Liver (tissue), 8 donors: ENCODE measurements at regions not wholly inside any gene's neighbourhood (a gene's known extent, or its start where the extent isn't known, plus 50 kb on each side); places are given as distances from the start of the nearest gene placed in this dataset.

ENCODE experiments used
- DNase-seq: peaks from one replicate; pipeline ENCODE4 v3.0.0-alpha.2; 2017; ENCODE audit warnings: low spot score
- H3K27ac ChIP-seq, 2 donors: one replicate each; pipeline ENCODE4 v1.7.0; 2013; ENCODE audit warnings: inconsistent platforms in 2 of 2, low read length in 2 of 2, control low read depth in 1 of 2, low read depth in 1 of 2, mild to moderate bottlenecking in 1 of 2
- H3K27me3 ChIP-seq, 4 donors: one replicate each; pipeline versions ENCODE4 v1.6.1 to v1.7.0; 2013; ENCODE audit warnings: low read length in 3 of 4, inconsistent platforms in 1 of 4, mild to moderate bottlenecking in 1 of 4, moderate library complexity in 1 of 4; ENCODE audit not compliant: control insufficient read depth in 4 of 4, insufficient read depth in 4 of 4
- H3K36me3 ChIP-seq, 4 donors: one replicate each; pipeline versions ENCODE4 v1.6.1 to v1.7.0; 2013; ENCODE audit warnings: low read length in 3 of 4, mild to moderate bottlenecking in 3 of 4, low read depth in 1 of 4, moderate library complexity in 1 of 4; ENCODE audit not compliant: control insufficient read depth in 4 of 4, insufficient read depth in 3 of 4
- H3K4me1 ChIP-seq, 4 donors: one replicate each; pipeline versions ENCODE4 v1.6.1 to v1.7.0; 2013; ENCODE audit warnings: low read length in 3 of 4, mild to moderate bottlenecking in 3 of 4, moderate library complexity in 1 of 4; ENCODE audit not compliant: control insufficient read depth in 4 of 4, insufficient read depth in 4 of 4
- H3K4me3 ChIP-seq, 3 donors: one replicate each; pipeline versions ENCODE4 v1.6.1 to v1.7.0; 2013; ENCODE audit warnings: low read length in 3 of 3, control low read depth in 1 of 3, low read depth in 1 of 3, mild to moderate bottlenecking in 1 of 3
- H3K9ac ChIP-seq, 2 donors: one replicate each; pipeline ENCODE4 v1.7.0; 2013; ENCODE audit warnings: low read length in 2 of 2, mild to moderate bottlenecking in 2 of 2, moderate library complexity in 2 of 2, control low read depth in 1 of 2, low read depth in 1 of 2
- H3K9me3 ChIP-seq, 4 donors: one replicate each; pipeline versions ENCODE4 v1.6.1 to v1.7.0; 2013; ENCODE audit warnings: low read length in 3 of 4; ENCODE audit not compliant: control insufficient read depth in 4 of 4
- EGR1 ChIP-seq, 2 donors: IDR thresholded peaks; 2 replicates each; pipeline ENCODE4 v1.6.1; 2016 to 2018; ENCODE audit warnings: antibody characterized with exemption in 2 of 2, low read depth in 2 of 2
- FOXA1 ChIP-seq: IDR thresholded peaks from 2 replicates; pipeline ENCODE4 v1.6.1; 2016; ENCODE audit warnings: antibody characterized with exemption
- GABPA ChIP-seq, 2 donors: IDR thresholded peaks in 1 of 2; conservative IDR thresholded peaks in 1 of 2; 2 replicates each; pipeline ENCODE4 v1.6.1; 2016; ENCODE audit warnings: antibody characterized with exemption in 2 of 2, mild to moderate bottlenecking in 1 of 2, moderate library complexity in 1 of 2
- HNF4A ChIP-seq, 2 donors: conservative IDR thresholded peaks; 2 replicates each; pipeline ENCODE4 v1.6.1; 2016; ENCODE audit warnings: antibody characterized with exemption in 2 of 2, mild to moderate bottlenecking in 2 of 2
- HNF4G ChIP-seq: IDR thresholded peaks from 2 replicates; pipeline ENCODE4 v1.6.1; 2016; ENCODE audit warnings: antibody characterized with exemption
- JUND ChIP-seq, 2 donors: IDR thresholded peaks; 2 replicates each; pipeline ENCODE4 v1.6.1; 2016; ENCODE audit warnings: antibody characterized with exemption in 2 of 2
- NR2F2 ChIP-seq: IDR thresholded peaks from 2 replicates; pipeline ENCODE4 v1.6.1; 2016; ENCODE audit warnings: antibody characterized with exemption
- RAD21 ChIP-seq, 2 donors: IDR thresholded peaks; 2 replicates each; pipeline ENCODE4 v1.6.1; 2016; ENCODE audit warnings: antibody characterized with exemption in 2 of 2, mild to moderate bottlenecking in 2 of 2
- RXRA ChIP-seq, 2 donors: IDR thresholded peaks; 2 replicates each; pipeline ENCODE4 v1.6.1; 2017 to 2018; ENCODE audit warnings: antibody characterized with exemption in 2 of 2, mild to moderate bottlenecking in 1 of 2
- SP1 ChIP-seq: IDR thresholded peaks from 2 replicates; pipeline ENCODE4 v1.6.1; 2018; ENCODE audit warnings: antibody characterized with exemption, mild to moderate bottlenecking
- TAF1 ChIP-seq: conservative IDR thresholded peaks from 2 replicates; pipeline ENCODE4 v1.6.1; 2016; ENCODE audit warnings: antibody characterized with exemption, mild to moderate bottlenecking
- YY1 ChIP-seq: IDR thresholded peaks from 2 replicates; pipeline ENCODE4 v1.6.1; 2016; ENCODE audit warnings: antibody characterized with exemption, mild to moderate bottlenecking
- WGBS: extraction: QIAGEN DNeasy Blood & Tissue Kit; methylation state at CpG from one replicate; pipeline ENCODE4 v1.1.7; 2013; 5-methylcytosine and 5-hydroxymethylcytosine counted together
- TF ChIP-seq, protein P1 (sequence below): IDR thresholded peaks from 2 replicates; pipeline ENCODE4 v1.6.1; 2016; ENCODE audit warnings: antibody characterized with exemption
- TF ChIP-seq, protein P2 (sequence below): fragments of 150-350 bp; IDR thresholded peaks from 2 replicates; pipeline ENCODE4 v1.5.1; 2017; ENCODE audit warnings: improper control_type of control experiment, low read depth, low read length; ENCODE audit not compliant: missing input control
- TF ChIP-seq, protein P3 (sequence below): IDR thresholded peaks from 2 replicates; pipeline ENCODE4 v1.6.1; 2016; ENCODE audit warnings: antibody characterized with exemption, mild to moderate bottlenecking
- TF ChIP-seq, protein P4 (sequence below): IDR thresholded peaks from 2 replicates; pipeline ENCODE4 v1.6.1; 2016; ENCODE audit warnings: antibody characterized with exemption
- TF ChIP-seq, protein P5 (sequence below): IDR thresholded peaks from 2 replicates; pipeline ENCODE4 v1.6.1; 2016; ENCODE audit warnings: antibody characterized with exemption
- donor health status: healthy.
- donor health status: healthy.
- donor health status: healthy.
- donor health status: healthy.
- donor health status: healthy.

DNA sequence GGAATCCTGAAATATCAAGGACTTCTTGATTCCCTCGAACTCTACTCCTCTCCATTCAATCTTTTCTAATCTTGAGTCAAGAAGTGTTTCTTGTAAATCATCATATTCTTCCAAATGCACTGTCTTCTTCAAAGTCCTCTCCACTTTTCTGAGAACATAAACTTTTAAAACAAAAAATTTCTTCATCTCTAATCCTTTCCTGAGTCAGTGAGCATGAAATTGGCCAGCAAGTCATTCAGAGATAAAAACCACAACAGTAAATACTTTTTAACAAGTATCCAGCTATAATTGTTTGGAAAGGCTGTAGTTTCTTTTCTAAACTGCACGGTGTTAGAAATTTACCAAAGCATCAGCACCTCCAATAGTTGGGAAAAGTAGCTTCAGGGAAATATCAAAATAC lies 312.6 kb upstream of the GALNT5 start:
- no peaks in the 10 kb centered on the region for H3K27me3 ChIP-seq
- TF ChIP-seq RAD21 (IDR thresholded peaks at IDR 0.05) (no peak), HNF4A (conservative IDR thresholded peaks at IDR 0.05) (no peak)
- 61% methylated on average over 2 of the region's 2 CpGs for WGBS
- no peak for DNase-seq
- H3K4me1 ChIP-seq = no peaks in the 10 kb centered on the region
- H3K36me3 ChIP-seq = no peaks in the 10 kb centered on the region
- H3K27ac ChIP-seq = no peak overlapping the region
- no peak overlapping the region for H3K4me3 ChIP-seq
- no peaks in the 10 kb centered on the region for H3K9me3 ChIP-seq
- H3K9ac ChIP-seq = no peak overlapping the region

DNA sequence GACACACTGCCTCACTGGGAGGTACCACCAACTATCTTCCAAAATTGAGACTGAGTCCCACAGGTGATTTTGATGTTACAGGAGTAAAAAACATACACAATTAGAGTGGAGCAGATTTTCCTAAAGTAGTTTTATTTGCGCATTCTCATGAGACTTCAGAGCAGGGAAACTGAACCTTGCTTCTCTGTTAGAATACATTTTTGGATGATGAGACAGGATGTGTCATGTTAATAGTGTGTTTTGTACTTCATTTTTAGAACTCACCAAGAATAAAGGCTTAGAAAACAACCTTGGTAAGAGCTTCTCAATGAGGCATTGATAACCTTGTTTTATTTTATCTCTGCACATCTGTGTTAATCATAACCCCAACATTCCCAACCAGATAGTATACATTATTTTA lies 310.2 kb upstream of the GALNT5 start:
- TF ChIP-seq, protein P1, sequence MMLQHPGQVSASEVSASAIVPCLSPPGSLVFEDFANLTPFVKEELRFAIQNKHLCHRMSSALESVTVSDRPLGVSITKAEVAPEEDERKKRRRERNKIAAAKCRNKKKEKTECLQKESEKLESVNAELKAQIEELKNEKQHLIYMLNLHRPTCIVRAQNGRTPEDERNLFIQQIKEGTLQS = no peak
- no peak for TF ChIP-seq HNF4A (conservative IDR thresholded peaks at IDR 0.05)
- no peak for TF ChIP-seq RAD21 (IDR thresholded peaks at IDR 0.05)
- TF ChIP-seq, protein P2, sequence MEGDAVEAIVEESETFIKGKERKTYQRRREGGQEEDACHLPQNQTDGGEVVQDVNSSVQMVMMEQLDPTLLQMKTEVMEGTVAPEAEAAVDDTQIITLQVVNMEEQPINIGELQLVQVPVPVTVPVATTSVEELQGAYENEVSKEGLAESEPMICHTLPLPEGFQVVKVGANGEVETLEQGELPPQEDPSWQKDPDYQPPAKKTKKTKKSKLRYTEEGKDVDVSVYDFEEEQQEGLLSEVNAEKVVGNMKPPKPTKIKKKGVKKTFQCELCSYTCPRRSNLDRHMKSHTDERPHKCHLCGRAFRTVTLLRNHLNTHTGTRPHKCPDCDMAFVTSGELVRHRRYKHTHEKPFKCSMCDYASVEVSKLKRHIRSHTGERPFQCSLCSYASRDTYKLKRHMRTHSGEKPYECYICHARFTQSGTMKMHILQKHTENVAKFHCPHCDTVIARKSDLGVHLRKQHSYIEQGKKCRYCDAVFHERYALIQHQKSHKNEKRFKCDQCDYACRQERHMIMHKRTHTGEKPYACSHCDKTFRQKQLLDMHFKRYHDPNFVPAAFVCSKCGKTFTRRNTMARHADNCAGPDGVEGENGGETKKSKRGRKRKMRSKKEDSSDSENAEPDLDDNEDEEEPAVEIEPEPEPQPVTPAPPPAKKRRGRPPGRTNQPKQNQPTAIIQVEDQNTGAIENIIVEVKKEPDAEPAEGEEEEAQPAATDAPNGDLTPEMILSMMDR = no peak
- no peak for TF ChIP-seq EGR1 (IDR thresholded peaks at IDR 0.05; ENCODE audit: low read depth in 2 of 2)
- TF ChIP-seq YY1 = no peak
- TF ChIP-seq SP1 = no peak
- TF ChIP-seq NR2F2 = no peak
- TF ChIP-seq GABPA (IDR thresholded peaks at IDR 0.05 in 1 of 2, conservative IDR thresholded peaks at IDR 0.05 in 1 of 2) = no peak
- no peak for TF ChIP-seq FOXA1
- no peak for TF ChIP-seq RXRA (IDR thresholded peaks at IDR 0.05)
- no peak for TF ChIP-seq HNF4G
- TF ChIP-seq, protein P3, sequence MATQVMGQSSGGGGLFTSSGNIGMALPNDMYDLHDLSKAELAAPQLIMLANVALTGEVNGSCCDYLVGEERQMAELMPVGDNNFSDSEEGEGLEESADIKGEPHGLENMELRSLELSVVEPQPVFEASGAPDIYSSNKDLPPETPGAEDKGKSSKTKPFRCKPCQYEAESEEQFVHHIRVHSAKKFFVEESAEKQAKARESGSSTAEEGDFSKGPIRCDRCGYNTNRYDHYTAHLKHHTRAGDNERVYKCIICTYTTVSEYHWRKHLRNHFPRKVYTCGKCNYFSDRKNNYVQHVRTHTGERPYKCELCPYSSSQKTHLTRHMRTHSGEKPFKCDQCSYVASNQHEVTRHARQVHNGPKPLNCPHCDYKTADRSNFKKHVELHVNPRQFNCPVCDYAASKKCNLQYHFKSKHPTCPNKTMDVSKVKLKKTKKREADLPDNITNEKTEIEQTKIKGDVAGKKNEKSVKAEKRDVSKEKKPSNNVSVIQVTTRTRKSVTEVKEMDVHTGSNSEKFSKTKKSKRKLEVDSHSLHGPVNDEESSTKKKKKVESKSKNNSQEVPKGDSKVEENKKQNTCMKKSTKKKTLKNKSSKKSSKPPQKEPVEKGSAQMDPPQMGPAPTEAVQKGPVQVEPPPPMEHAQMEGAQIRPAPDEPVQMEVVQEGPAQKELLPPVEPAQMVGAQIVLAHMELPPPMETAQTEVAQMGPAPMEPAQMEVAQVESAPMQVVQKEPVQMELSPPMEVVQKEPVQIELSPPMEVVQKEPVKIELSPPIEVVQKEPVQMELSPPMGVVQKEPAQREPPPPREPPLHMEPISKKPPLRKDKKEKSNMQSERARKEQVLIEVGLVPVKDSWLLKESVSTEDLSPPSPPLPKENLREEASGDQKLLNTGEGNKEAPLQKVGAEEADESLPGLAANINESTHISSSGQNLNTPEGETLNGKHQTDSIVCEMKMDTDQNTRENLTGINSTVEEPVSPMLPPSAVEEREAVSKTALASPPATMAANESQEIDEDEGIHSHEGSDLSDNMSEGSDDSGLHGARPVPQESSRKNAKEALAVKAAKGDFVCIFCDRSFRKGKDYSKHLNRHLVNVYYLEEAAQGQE = no peak
- TF ChIP-seq, protein P4, sequence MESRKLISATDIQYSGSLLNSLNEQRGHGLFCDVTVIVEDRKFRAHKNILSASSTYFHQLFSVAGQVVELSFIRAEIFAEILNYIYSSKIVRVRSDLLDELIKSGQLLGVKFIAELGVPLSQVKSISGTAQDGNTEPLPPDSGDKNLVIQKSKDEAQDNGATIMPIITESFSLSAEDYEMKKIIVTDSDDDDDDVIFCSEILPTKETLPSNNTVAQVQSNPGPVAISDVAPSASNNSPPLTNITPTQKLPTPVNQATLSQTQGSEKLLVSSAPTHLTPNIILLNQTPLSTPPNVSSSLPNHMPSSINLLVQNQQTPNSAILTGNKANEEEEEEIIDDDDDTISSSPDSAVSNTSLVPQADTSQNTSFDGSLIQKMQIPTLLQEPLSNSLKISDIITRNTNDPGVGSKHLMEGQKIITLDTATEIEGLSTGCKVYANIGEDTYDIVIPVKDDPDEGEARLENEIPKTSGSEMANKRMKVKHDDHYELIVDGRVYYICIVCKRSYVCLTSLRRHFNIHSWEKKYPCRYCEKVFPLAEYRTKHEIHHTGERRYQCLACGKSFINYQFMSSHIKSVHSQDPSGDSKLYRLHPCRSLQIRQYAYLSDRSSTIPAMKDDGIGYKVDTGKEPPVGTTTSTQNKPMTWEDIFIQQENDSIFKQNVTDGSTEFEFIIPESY = no peak
- no peak for TF ChIP-seq TAF1
- TF ChIP-seq, protein P5, sequence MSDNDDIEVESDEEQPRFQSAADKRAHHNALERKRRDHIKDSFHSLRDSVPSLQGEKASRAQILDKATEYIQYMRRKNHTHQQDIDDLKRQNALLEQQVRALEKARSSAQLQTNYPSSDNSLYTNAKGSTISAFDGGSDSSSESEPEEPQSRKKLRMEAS = no peak
- no peak for TF ChIP-seq JUND (IDR thresholded peaks at IDR 0.05)
- Histone ChIP-seq H3K27ac (no peak overlapping the region), H3K4me3 (no peak overlapping the region), H3K4me1 (no peaks in the 10 kb centered on the region), H3K27me3 (no peaks in the 10 kb centered on the region), H3K36me3 (no peaks in the 10 kb centered on the region), H3K9ac (no peak overlapping the region), H3K9me3 (peaks cover 0 to 4% (median 3%) of the 10 kb centered on the region in 4 donors)
- WGBS = 84% methylated on average over 1 of the region's 1 CpG
- no peak for DNase-seq
